HEK293 (cell line): ENCODE measurements at regions not wholly inside any gene's neighbourhood (a gene's known extent, or its start where the extent isn't known, plus 50 kb on each side); places are given as distances from the start of the nearest gene placed in this dataset.

Experiments used
- CTCF ChIA-PET: fragments of 350-600 bp; formaldehyde crosslinking; extraction: SDS; loops from one replicate; lab custom pipeline; 2021; ENCODE audit warnings: antibody characterized with exemption; lab: Yijun Ruan, JAX
- POLR2A ChIA-PET: fragments of 300-600 bp; formaldehyde crosslinking; extraction: SDS; loops from one replicate; lab custom pipeline; 2020; ENCODE audit warnings: antibody characterized with exemption, inconsistent platforms; lab: Yijun Ruan, JAX
- H3K27ac ChIP-seq: fragments of 200-500 bp; sonication (Bioruptor generic); 2 replicates; pipeline ENCODE4 v1.5.1; 2014; ENCODE audit warnings: low read depth, low read length, control low read depth, inconsistent platforms; ENCODE audit errors: extremely low read depth
- H3K36me3 ChIP-seq, 2 experiments: fragments of 200-500 bp in 1 of 2; sonication (Bioruptor generic) in 1 of 2; 1 replicate in 1 of 2; 2 replicates in 1 of 2; pipeline ENCODE4 v1.5.1; 2014 to 2017; ENCODE audit warnings: inconsistent platforms in 2 of 2, low read length in 2 of 2; ENCODE audit not compliant: control insufficient read depth in 2 of 2, insufficient read depth in 1 of 2
- H3K4me1 ChIP-seq: fragments of 200-500 bp; sonication (Bioruptor generic); 2 replicates; pipeline ENCODE4 v1.5.1; 2014; ENCODE audit warnings: mild to moderate bottlenecking, low read length, inconsistent platforms; ENCODE audit not compliant: control insufficient read depth, insufficient read depth
- H3K4me3 ChIP-seq: 2 replicates; pipeline ENCODE4 v1.5.1; 2011; ENCODE audit warnings: low read depth, mild to moderate bottlenecking, control low read depth, low read length, moderate library complexity
- H3K9me3 ChIP-seq: fragments of 200-500 bp; sonication (Bioruptor generic); 2 replicates; pipeline ENCODE4 v1.5.1; 2014; ENCODE audit warnings: low read depth, low read length, inconsistent platforms; ENCODE audit not compliant: control insufficient read depth, insufficient read depth
- GLI2 ChIP-seq: fragments of 450-650 bp; formaldehyde crosslinking; IDR thresholded peaks from 2 replicates; pipeline ENCODE4; 2017; ENCODE audit warnings: missing biosample characterization, missing genetic modification characterization, low read depth, borderline replicate concordance
- KLF10 ChIP-seq: fragments of 450-650 bp; IDR thresholded peaks from 2 replicates; pipeline ENCODE4 v1.5.1; 2018; ENCODE audit warnings: missing biosample characterization, mild to moderate bottlenecking, missing genetic modification characterization
- REPIN1 ChIP-seq: fragments of 450-650 bp; formaldehyde crosslinking; IDR thresholded peaks from 2 replicates; pipeline ENCODE4 v1.5.1; 2017; ENCODE audit warnings: missing biosample characterization, missing genetic modification characterization, low read depth
- YY1 ChIP-seq: fragments of 450-650 bp; formaldehyde crosslinking; IDR thresholded peaks from 2 replicates; pipeline ENCODE4 v1.5.1; 2018; ENCODE audit warnings: missing biosample characterization, missing genetic modification characterization
- ZFP69B ChIP-seq: fragments of 450-650 bp; formaldehyde crosslinking; IDR thresholded peaks from 2 replicates; pipeline ENCODE4 v1.5.1; 2016; ENCODE audit warnings: missing biosample characterization, missing genetic modification characterization
- ZNF169 ChIP-seq: fragments of 450-650 bp; formaldehyde crosslinking; IDR thresholded peaks from 2 replicates; pipeline ENCODE4 v1.5.1; 2016; ENCODE audit warnings: missing biosample characterization, missing genetic modification characterization
- ZNF433 ChIP-seq: fragments of 450-650 bp; formaldehyde crosslinking; IDR thresholded peaks from 2 replicates; pipeline ENCODE4 v1.5.1; 2016; ENCODE audit warnings: missing biosample characterization, missing genetic modification characterization, low read depth
- ZNF510 ChIP-seq: fragments of 450-650 bp; formaldehyde crosslinking; IDR thresholded peaks from 2 replicates; pipeline ENCODE4 v1.5.1; 2018; ENCODE audit warnings: mild to moderate bottlenecking, missing genetic modification characterization, missing biosample characterization; ENCODE audit not compliant: insufficient replicate concordance
- ZNF600 ChIP-seq: fragments of 450-650 bp; formaldehyde crosslinking; IDR thresholded peaks from 2 replicates; pipeline ENCODE4 v1.5.1; 2016; ENCODE audit warnings: missing biosample characterization, missing genetic modification characterization
- ZNF610 ChIP-seq: fragments of 450-650 bp; formaldehyde crosslinking; IDR thresholded peaks from 2 replicates; pipeline ENCODE4 v1.5.1; 2016; ENCODE audit warnings: missing biosample characterization, missing genetic modification characterization, borderline replicate concordance
- ZNF792 ChIP-seq: fragments of 450-650 bp; formaldehyde crosslinking; IDR thresholded peaks from 2 replicates; pipeline ENCODE4 v1.5.1; 2016; ENCODE audit warnings: missing biosample characterization, missing genetic modification characterization
- TF ChIP-seq, protein P1 (sequence below): fragments of 450-650 bp; formaldehyde crosslinking; IDR thresholded peaks from 2 replicates; pipeline ENCODE4 v1.5.1; 2016; ENCODE audit warnings: missing biosample characterization, missing genetic modification characterization
- TF ChIP-seq, protein P2 (sequence below): fragments of 450-650 bp; formaldehyde crosslinking; IDR thresholded peaks from 2 replicates; pipeline ENCODE4 v1.5.1; 2016; ENCODE audit warnings: missing biosample characterization, missing genetic modification characterization
- TF ChIP-seq, protein P3 (sequence below): fragments of 450-650 bp; formaldehyde crosslinking; IDR thresholded peaks from 2 replicates; pipeline ENCODE4 v1.5.1; 2017; ENCODE audit warnings: missing biosample characterization, missing genetic modification characterization
- TF ChIP-seq, protein P4 (sequence below): fragments of 450-650 bp; formaldehyde crosslinking; IDR thresholded peaks from 2 replicates; pipeline ENCODE4 v1.5.1; 2016; ENCODE audit warnings: missing biosample characterization, missing genetic modification characterization
- TF ChIP-seq, protein P5 (sequence below): sonication (generic); formaldehyde crosslinking; IDR thresholded peaks from 2 replicates; pipeline ENCODE4 v1.8.1; 2022; ENCODE audit warnings: mild to moderate bottlenecking, moderate library complexity, missing genetic modification reagents
- TF ChIP-seq, protein P6 (sequence below): fragments of 450-650 bp; formaldehyde crosslinking; IDR thresholded peaks from 2 replicates; pipeline ENCODE4 v1.5.1; 2016; ENCODE audit warnings: missing biosample characterization, missing genetic modification characterization, low read depth
- TF ChIP-seq, protein P7 (sequence below): fragments of 450-650 bp; formaldehyde crosslinking; IDR thresholded peaks from 2 replicates; pipeline ENCODE4 v1.5.1; 2017; ENCODE audit warnings: missing biosample characterization, missing genetic modification characterization
- TF ChIP-seq, protein P8 (sequence below): fragments of 450-650 bp; formaldehyde crosslinking; IDR thresholded peaks from 2 replicates; pipeline ENCODE4 v1.5.1; 2017; ENCODE audit warnings: missing biosample characterization, missing genetic modification characterization

DNA sequence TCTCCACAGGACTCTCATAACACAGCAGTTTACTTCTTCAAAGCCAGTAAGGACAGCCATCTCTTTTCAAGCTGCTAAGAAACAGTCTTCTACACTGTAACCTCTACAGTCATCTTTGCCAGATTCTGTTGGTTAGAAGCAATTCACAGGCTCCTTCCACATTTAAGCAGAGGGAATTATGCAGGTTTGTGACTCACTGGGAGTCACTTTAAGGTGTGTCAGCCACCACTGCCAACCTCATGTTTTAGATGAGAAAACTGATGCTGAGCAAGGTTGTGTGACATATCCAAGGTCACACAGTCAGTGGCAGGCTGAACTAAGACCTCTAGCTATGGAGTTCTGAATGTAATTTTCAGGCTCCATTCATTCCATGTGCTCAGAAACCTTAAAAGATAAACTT lies 143.5 kb downstream of the QDPR start:
- CTCF ChIA-PET: no interaction called here
- no peaks in the 10 kb centered on the region for H3K36me3 ChIP-seq
- no peak overlapping the region for H3K4me3 ChIP-seq
- H3K4me1 ChIP-seq: no peaks in the 10 kb centered on the region
- POLR2A ChIA-PET: no interaction called here
- TF ChIP-seq ZNF433: no peak
- TF ChIP-seq, protein P1, sequence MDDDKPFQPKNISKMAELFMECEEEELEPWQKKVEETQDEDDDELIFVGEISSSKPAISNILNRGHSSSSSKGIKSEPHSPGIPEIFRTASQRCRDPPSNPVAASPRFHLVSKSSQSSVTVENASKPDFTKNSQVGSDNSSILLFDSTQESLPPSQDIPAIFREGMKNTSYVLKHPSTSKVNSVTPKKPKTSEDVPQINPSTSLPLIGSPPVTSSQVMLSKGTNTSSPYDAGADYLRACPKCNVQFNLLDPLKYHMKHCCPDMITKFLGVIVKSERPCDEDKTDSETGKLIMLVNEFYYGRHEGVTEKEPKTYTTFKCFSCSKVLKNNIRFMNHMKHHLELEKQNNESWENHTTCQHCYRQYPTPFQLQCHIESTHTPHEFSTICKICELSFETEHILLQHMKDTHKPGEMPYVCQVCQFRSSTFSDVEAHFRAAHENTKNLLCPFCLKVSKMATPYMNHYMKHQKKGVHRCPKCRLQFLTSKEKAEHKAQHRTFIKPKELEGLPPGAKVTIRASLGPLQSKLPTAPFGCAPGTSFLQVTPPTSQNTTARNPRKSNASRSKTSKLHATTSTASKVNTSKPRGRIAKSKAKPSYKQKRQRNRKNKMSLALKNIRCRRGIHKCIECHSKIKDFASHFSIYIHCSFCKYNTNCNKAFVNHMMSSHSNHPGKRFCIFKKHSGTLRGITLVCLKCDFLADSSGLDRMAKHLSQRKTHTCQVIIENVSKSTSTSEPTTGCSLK (tag by site-specific recombination): no peak
- TF ChIP-seq KLF10 (tag by site-specific recombination): no peak
- no peak for TF ChIP-seq ZFP69B (tag by site-specific recombination)
- TF ChIP-seq ZNF510 (tag by site-specific recombination): no peak
- TF ChIP-seq YY1 (tag by site-specific recombination): no peak
- TF ChIP-seq, protein P2, sequence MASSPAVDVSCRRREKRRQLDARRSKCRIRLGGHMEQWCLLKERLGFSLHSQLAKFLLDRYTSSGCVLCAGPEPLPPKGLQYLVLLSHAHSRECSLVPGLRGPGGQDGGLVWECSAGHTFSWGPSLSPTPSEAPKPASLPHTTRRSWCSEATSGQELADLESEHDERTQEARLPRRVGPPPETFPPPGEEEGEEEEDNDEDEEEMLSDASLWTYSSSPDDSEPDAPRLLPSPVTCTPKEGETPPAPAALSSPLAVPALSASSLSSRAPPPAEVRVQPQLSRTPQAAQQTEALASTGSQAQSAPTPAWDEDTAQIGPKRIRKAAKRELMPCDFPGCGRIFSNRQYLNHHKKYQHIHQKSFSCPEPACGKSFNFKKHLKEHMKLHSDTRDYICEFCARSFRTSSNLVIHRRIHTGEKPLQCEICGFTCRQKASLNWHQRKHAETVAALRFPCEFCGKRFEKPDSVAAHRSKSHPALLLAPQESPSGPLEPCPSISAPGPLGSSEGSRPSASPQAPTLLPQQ (tag by site-specific recombination): no peak
- no peak for TF ChIP-seq ZNF610
- TF ChIP-seq, protein P3, sequence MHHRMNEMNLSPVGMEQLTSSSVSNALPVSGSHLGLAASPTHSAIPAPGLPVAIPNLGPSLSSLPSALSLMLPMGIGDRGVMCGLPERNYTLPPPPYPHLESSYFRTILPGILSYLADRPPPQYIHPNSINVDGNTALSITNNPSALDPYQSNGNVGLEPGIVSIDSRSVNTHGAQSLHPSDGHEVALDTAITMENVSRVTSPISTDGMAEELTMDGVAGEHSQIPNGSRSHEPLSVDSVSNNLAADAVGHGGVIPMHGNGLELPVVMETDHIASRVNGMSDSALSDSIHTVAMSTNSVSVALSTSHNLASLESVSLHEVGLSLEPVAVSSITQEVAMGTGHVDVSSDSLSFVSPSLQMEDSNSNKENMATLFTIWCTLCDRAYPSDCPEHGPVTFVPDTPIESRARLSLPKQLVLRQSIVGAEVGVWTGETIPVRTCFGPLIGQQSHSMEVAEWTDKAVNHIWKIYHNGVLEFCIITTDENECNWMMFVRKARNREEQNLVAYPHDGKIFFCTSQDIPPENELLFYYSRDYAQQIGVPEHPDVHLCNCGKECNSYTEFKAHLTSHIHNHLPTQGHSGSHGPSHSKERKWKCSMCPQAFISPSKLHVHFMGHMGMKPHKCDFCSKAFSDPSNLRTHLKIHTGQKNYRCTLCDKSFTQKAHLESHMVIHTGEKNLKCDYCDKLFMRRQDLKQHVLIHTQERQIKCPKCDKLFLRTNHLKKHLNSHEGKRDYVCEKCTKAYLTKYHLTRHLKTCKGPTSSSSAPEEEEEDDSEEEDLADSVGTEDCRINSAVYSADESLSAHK (tag by site-specific recombination): no peak
- TF ChIP-seq ZNF792 (tag by site-specific recombination): no peak
- TF ChIP-seq, protein P4, sequence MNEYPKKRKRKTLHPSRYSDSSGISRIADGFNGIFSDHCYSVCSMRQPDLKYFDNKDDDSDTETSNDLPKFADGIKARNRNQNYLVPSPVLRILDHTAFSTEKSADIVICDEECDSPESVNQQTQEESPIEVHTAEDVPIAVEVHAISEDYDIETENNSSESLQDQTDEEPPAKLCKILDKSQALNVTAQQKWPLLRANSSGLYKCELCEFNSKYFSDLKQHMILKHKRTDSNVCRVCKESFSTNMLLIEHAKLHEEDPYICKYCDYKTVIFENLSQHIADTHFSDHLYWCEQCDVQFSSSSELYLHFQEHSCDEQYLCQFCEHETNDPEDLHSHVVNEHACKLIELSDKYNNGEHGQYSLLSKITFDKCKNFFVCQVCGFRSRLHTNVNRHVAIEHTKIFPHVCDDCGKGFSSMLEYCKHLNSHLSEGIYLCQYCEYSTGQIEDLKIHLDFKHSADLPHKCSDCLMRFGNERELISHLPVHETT (tag by site-specific recombination): no peak
- no peak for TF ChIP-seq ZNF169 (tag by site-specific recombination)
- TF ChIP-seq, protein P5, sequence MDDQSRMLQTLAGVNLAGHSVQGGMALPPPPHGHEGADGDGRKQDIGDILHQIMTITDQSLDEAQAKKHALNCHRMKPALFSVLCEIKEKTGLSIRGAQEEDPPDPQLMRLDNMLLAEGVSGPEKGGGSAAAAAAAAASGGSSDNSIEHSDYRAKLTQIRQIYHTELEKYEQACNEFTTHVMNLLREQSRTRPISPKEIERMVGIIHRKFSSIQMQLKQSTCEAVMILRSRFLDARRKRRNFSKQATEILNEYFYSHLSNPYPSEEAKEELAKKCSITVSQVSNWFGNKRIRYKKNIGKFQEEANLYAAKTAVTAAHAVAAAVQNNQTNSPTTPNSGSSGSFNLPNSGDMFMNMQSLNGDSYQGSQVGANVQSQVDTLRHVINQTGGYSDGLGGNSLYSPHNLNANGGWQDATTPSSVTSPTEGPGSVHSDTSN: no peak
- no peak for TF ChIP-seq GLI2 (tag by site-specific recombination)
- no peaks in the 10 kb centered on the region for H3K9me3 ChIP-seq
- no peak overlapping the region for H3K27ac ChIP-seq

DNA sequence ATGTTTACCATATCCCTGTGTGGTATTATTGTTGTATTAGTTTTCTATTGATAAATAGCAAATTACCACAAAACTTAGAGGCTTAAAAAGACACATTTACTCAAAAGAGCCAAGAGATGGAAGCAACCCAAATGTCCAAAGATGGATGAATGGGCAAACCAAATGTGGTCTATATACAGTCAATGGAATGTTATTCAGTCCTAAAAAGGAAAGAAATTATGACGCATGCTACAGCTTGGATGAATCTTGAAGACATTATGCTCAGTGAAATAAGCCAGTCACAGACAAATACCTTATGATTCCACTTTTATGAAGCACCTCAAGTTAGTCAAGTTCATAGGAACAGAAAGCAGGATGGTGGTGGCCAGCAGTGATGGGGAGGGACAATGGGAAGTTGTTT lies 144.7 kb downstream of the QDPR start:
- ChIA-PET POLR2A (no interaction called here), CTCF (no interaction called here)
- TF ChIP-seq ZNF600 (tag by site-specific recombination) (no peak), REPIN1 (tag by site-specific recombination) (no peak), GLI2 (tag by site-specific recombination) (no peak)
- TF ChIP-seq, protein P6, sequence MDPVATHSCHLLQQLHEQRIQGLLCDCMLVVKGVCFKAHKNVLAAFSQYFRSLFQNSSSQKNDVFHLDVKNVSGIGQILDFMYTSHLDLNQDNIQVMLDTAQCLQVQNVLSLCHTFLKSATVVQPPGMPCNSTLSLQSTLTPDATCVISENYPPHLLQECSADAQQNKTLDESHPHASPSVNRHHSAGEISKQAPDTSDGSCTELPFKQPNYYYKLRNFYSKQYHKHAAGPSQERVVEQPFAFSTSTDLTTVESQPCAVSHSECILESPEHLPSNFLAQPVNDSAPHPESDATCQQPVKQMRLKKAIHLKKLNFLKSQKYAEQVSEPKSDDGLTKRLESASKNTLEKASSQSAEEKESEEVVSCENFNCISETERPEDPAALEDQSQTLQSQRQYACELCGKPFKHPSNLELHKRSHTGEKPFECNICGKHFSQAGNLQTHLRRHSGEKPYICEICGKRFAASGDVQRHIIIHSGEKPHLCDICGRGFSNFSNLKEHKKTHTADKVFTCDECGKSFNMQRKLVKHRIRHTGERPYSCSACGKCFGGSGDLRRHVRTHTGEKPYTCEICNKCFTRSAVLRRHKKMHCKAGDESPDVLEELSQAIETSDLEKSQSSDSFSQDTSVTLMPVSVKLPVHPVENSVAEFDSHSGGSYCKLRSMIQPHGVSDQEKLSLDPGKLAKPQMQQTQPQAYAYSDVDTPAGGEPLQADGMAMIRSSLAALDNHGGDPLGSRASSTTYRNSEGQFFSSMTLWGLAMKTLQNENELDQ: no peak
- TF ChIP-seq, protein P7, sequence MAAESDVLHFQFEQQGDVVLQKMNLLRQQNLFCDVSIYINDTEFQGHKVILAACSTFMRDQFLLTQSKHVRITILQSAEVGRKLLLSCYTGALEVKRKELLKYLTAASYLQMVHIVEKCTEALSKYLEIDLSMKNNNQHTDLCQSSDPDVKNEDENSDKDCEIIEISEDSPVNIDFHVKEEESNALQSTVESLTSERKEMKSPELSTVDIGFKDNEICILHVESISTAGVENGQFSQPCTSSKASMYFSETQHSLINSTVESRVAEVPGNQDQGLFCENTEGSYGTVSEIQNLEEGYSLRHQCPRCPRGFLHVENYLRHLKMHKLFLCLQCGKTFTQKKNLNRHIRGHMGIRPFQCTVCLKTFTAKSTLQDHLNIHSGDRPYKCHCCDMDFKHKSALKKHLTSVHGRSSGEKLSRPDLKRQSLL (tag by site-specific recombination): no peak
- TF ChIP-seq, protein P2 (tag by site-specific recombination): no peak
- TF ChIP-seq, protein P8, sequence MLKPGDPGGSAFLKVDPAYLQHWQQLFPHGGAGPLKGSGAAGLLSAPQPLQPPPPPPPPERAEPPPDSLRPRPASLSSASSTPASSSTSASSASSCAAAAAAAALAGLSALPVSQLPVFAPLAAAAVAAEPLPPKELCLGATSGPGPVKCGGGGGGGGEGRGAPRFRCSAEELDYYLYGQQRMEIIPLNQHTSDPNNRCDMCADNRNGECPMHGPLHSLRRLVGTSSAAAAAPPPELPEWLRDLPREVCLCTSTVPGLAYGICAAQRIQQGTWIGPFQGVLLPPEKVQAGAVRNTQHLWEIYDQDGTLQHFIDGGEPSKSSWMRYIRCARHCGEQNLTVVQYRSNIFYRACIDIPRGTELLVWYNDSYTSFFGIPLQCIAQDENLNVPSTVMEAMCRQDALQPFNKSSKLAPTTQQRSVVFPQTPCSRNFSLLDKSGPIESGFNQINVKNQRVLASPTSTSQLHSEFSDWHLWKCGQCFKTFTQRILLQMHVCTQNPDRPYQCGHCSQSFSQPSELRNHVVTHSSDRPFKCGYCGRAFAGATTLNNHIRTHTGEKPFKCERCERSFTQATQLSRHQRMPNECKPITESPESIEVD: no peak

More for the DNA sequence above, 144.7 kb downstream of the QDPR start:
- Histone ChIP-seq H3K9me3 (no peaks in the 10 kb centered on the region), H3K27ac (no peak overlapping the region), H3K4me1 (no peaks in the 10 kb centered on the region), H3K36me3 (no peaks in the 10 kb centered on the region), H3K4me3 (no peak overlapping the region)
